ENCODE measurements at regions not wholly inside any gene's neighbourhood (a gene's known extent, or its start where the extent isn't known, plus 50 kb on each side); places are given as distances from the start of the nearest gene placed in this dataset.
"Not testable (repeated sequence)": the region's sequence is repeated elsewhere in the genome, so short reads cannot be mapped to it uniquely, and the experiment has no call there.

- DNase-seq, result no peak
These were observed 451.6 kb downstream of the TRHDE start for GRCh38 chr12:72723732-72724131.

- no peak for DNase-seq
These were observed 457.4 kb downstream of the TRHDE start for GRCh38 chr12:72729451-72730010.

- no peak for DNase-seq
These were observed 462.4 kb downstream of the TRHDE start for GRCh38 chr12:72734581-72734980.

- no peak for DNase-seq
These were observed 466.6 kb downstream of the TRHDE start for GRCh38 chr12:72738811-72739210.

GRCh38 chr12:72740064-72740463, 467.9 kb downstream of the TRHDE start:
- DNase-seq, result no peak

- DNase-seq, result no peak
These were observed 470.4 kb downstream of the TRHDE start for GRCh38 chr12:72742568-72742967.

GRCh38 chr12:72746048-72746447, 473.9 kb downstream of the TRHDE start:
- no peak for DNase-seq

- peak in 1 of 2 donors; percentile 17 for DNase-seq
These were observed 475.1 kb downstream of the TRHDE start for GRCh38 chr12:72747111-72747849.

- no peak for DNase-seq
These were observed 476.8 kb downstream of the TRHDE start for GRCh38 chr12:72748971-72749370.

- no peak for DNase-seq
These were observed 481.4 kb downstream of the TRHDE start for GRCh38 chr12:72753571-72753970.

GRCh38 chr12:72754026-72754425, 481.9 kb downstream of the TRHDE start:
- DNase-seq, result not testable (repeated sequence)

GRCh38 chr12:72766517-72766916, 494.3 kb downstream of the TRHDE start:
- no peak for DNase-seq

- DNase-seq, result no peak
These were observed 501.9 kb downstream of the TRHDE start for GRCh38 chr12:72774023-72774422.

GRCh38 chr12:72777806-72778205, 505.6 kb downstream of the TRHDE start:
- DNase-seq, result no peak

GRCh38 chr12:72790273-72790672, 518.1 kb downstream of the TRHDE start:
- DNase-seq, result no peak

- no peak for DNase-seq
These were observed 520.7 kb downstream of the TRHDE start for GRCh38 chr12:72792889-72793288.

GRCh38 chr12:72793796-72794195, 521.6 kb downstream of the TRHDE start:
- no peak for DNase-seq

GRCh38 chr12:72815421-72815820, 543.3 kb downstream of the TRHDE start:
- DNase-seq, result no peak

- no peak for DNase-seq
These were observed 556.6 kb downstream of the TRHDE start for GRCh38 chr12:72828662-72829324.

GRCh38 chr12:72829838-72830237, 557.7 kb downstream of the TRHDE start:
- no peak for DNase-seq

GRCh38 chr12:72832024-72832423, 559.9 kb downstream of the TRHDE start:
- DNase-seq, result no peak

GRCh38 chr12:72836194-72836593, 564.0 kb downstream of the TRHDE start:
- no peak for DNase-seq

- no peak for DNase-seq
These were observed 567.5 kb downstream of the TRHDE start for GRCh38 chr12:72839696-72840095.
